OCI-LY7 (cell line): ENCODE measurements at regions not wholly inside any gene's neighbourhood (a gene's known extent, or its start where the extent isn't known, plus 50 kb on each side); places are given as distances from the start of the nearest gene placed in this dataset.

ENCODE experiments used
- CTCF ChIP-seq: fragments of 200-600 bp; sonication (generic); conservative IDR thresholded peaks from 2 replicates; pipeline ENCODE4 v1.5.1; 2014; ENCODE audit warnings: mild to moderate bottlenecking, antibody characterized with exemption, low read length, moderate library complexity, mixed read lengths
- EZH2phosphoT487 ChIP-seq: fragments of 200-600 bp; sonication (generic); IDR thresholded peaks from 2 replicates; pipeline ENCODE4 v1.6.1; 2018; ENCODE audit warnings: low read depth, borderline replicate concordance, mild to moderate bottlenecking, mixed run types, antibody characterized with exemption, low read length, moderate library complexity, mixed read lengths

- TF ChIP-seq CTCF = no peak
- TF ChIP-seq EZH2phosphoT487 = no peak
These were observed 142.8 kb downstream of the PJA1 start for GRCh38 chrX:69022430-69022829.
